Tibial artery (tissue), 4 donors: ENCODE measurements at regions not wholly inside any gene's neighbourhood (a gene's known extent, or its start where the extent isn't known, plus 50 kb on each side); places are given as distances from the start of the nearest gene placed in this dataset.

Experiments
- DNase-seq, 2 donors: peaks; one replicate each; pipeline ENCODE4 v3.0.0-alpha.2; 2019
- H3K27ac ChIP-seq, 2 donors: fragments of 200-600 bp; sonication (generic) in 1 of 2; 1 replicate in 1 of 2; 2 replicates in 1 of 2; pipeline ENCODE4 v1.5.1; 2018 to 2019; ENCODE audit warnings: mild to moderate bottlenecking in 1 of 2
- H3K27me3 ChIP-seq, 2 donors: fragments of 200-600 bp; sonication (generic) in 1 of 2; one replicate each; pipeline versions ENCODE4 v1.5.1 to v1.6.0; 2016 to 2019
- H3K36me3 ChIP-seq, 3 donors: fragments of 200-600 bp; sonication (generic) in 2 of 3; one replicate each; pipeline ENCODE4 v1.5.1; 2016 to 2019; ENCODE audit warnings: mild to moderate bottlenecking in 2 of 3
- H3K4me1 ChIP-seq, 4 donors: fragments of 200-600 bp; sonication (generic) in 2 of 4; 1 replicate in 3 of 4; 2 replicates in 1 of 4; pipeline ENCODE4 v1.5.1; 2016 to 2019
- H3K4me3 ChIP-seq, 2 donors: fragments of 200-600 bp; sonication (generic) in 1 of 2; 1 replicate in 1 of 2; 2 replicates in 1 of 2; pipeline ENCODE4 v1.5.1; 2018 to 2019; ENCODE audit warnings: mild to moderate bottlenecking in 2 of 2
- H3K9me3 ChIP-seq, 3 donors: fragments of 200-600 bp; sonication (generic) in 1 of 3; one replicate each; pipeline ENCODE4 v1.5.1; 2016 to 2019
- CTCF ChIP-seq, 2 experiments: fragments of 200-600 bp in 1 of 2; fragments of 450-650 bp in 1 of 2; IDR thresholded peaks; one replicate each; pipeline ENCODE4 v1.5.1; 2017 to 2019; ENCODE audit warnings: antibody characterized with exemption in 2 of 2, mild to moderate bottlenecking in 1 of 2, moderate library complexity in 1 of 2
- intact Hi-C: fragments of 100-400 bp; cut with DNase I; formaldehyde crosslinking; loops from one replicate; pipeline ENCODE4 v1.15.0; 2023; ENCODE audit warnings: low total_unique reads

- H3K36me3 ChIP-seq, result no peaks in the 10 kb centered on the region
- no peak overlapping the region for H3K4me3 ChIP-seq
Observed at GRCh38 chr9:115983366-115983765, 170.2 kb upstream of the PAPPA start.

GRCh38 chr9:115985657-115986056 lies 167.9 kb upstream of the PAPPA start:
- Histone ChIP-seq H3K27me3 (no peaks in the 10 kb centered on the region), H3K27ac (no peak overlapping the region), H3K36me3 (no peaks in the 10 kb centered on the region), H3K9me3 (no peaks in the 10 kb centered on the region), H3K4me3 (no peak overlapping the region), H3K4me1 (no peaks in the 10 kb centered on the region)
- no peak for TF ChIP-seq CTCF (IDR thresholded peaks at IDR 0.05)
- intact Hi-C loops, result no loop called here
- no peak for DNase-seq

More at GRCh38 chr9:115983366-115983765, 170.2 kb upstream of the PAPPA start:
- no peaks in the 10 kb centered on the region for H3K4me1 ChIP-seq
- TF ChIP-seq CTCF (IDR thresholded peaks at IDR 0.05), result no peak
- intact Hi-C loops, result no loop called here
- no peaks in the 10 kb centered on the region for H3K27me3 ChIP-seq
- H3K27ac ChIP-seq, result no peak overlapping the region
- H3K9me3 ChIP-seq, result no peaks in the 10 kb centered on the region
- DNase-seq, result no peak

- H3K4me1 ChIP-seq, result no peaks in the 10 kb centered on the region
- DNase-seq, result no peak
- H3K27me3 ChIP-seq, result no peaks in the 10 kb centered on the region
- intact Hi-C loops, result no loop called here
- TF ChIP-seq CTCF (IDR thresholded peaks at IDR 0.05), result no peak
- H3K27ac ChIP-seq, result no peak overlapping the region
- no peaks in the 10 kb centered on the region for H3K36me3 ChIP-seq
- H3K4me3 ChIP-seq, result no peak overlapping the region
- H3K9me3 ChIP-seq, result no peaks in the 10 kb centered on the region
Observed at GRCh38 chr9:115986508-115986907, 167.1 kb upstream of the PAPPA start.

- no peak for DNase-seq
- Histone ChIP-seq H3K4me3 (no peak overlapping the region), H3K36me3 (no peaks in the 10 kb centered on the region), H3K9me3 (no peaks in the 10 kb centered on the region), H3K27ac (no peak overlapping the region), H3K27me3 (no peaks in the 10 kb centered on the region), H3K4me1 (no peaks in the 10 kb centered on the region)
- intact Hi-C loops, result no loop called here
- no peak for TF ChIP-seq CTCF (IDR thresholded peaks at IDR 0.05)
Observed at GRCh38 chr9:115988701-115989100, 164.9 kb upstream of the PAPPA start.

- H3K4me3 ChIP-seq, result no peak overlapping the region
- no peaks in the 10 kb centered on the region for H3K27me3 ChIP-seq
- no peaks in the 10 kb centered on the region for H3K4me1 ChIP-seq
- no peak overlapping the region for H3K27ac ChIP-seq
- TF ChIP-seq CTCF (IDR thresholded peaks at IDR 0.05), result no peak
- H3K36me3 ChIP-seq, result no peaks in the 10 kb centered on the region
- intact Hi-C loops, result no loop called here
- DNase-seq, result no peak
- H3K9me3 ChIP-seq, result no peaks in the 10 kb centered on the region
Observed at GRCh38 chr9:115989831-115990230, 163.8 kb upstream of the PAPPA start.

- no peak for TF ChIP-seq CTCF (IDR thresholded peaks at IDR 0.05)
- Histone ChIP-seq H3K27me3 (no peaks in the 10 kb centered on the region), H3K36me3 (no peaks in the 10 kb centered on the region), H3K4me3 (no peak overlapping the region), H3K27ac (no peak overlapping the region), H3K9me3 (no peaks in the 10 kb centered on the region), H3K4me1 (no peaks in the 10 kb centered on the region)
- intact Hi-C loops, result no loop called here
- no peak for DNase-seq
Observed at GRCh38 chr9:115992834-115993233, 160.8 kb upstream of the PAPPA start.
